SK-N-SH (cell line): ENCODE measurements at regions not wholly inside any gene's neighbourhood (a gene's known extent, or its start where the extent isn't known, plus 50 kb on each side); places are given as distances from the start of the nearest gene placed in this dataset.

Source experiments
- EP300 ChIP-seq, 2 experiments: IDR thresholded peaks; 2 replicates each; pipeline versions ENCODE4 v1.4.0 to v1.6.1; 2012; ENCODE audit warnings: borderline replicate concordance in 1 of 2, low read depth in 1 of 2, low read length in 1 of 2
- GABPA ChIP-seq: IDR thresholded peaks from 2 replicates; pipeline ENCODE4 v1.4.0; 2012; ENCODE audit warnings: low read depth, mild to moderate bottlenecking
- SIN3A ChIP-seq: IDR thresholded peaks from 2 replicates; pipeline ENCODE4 v1.6.1; 2012; ENCODE audit warnings: low read depth, mild to moderate bottlenecking, low read length, moderate library complexity, borderline replicate concordance
- TEAD4 ChIP-seq: IDR thresholded peaks from 2 replicates; pipeline ENCODE4 v1.4.0; 2012; ENCODE audit warnings: mild to moderate bottlenecking, borderline replicate concordance; ENCODE audit not compliant: insufficient read depth
- TF ChIP-seq, protein P1 (sequence below): fragments of 200-600 bp; sonication (generic); IDR thresholded peaks from 2 replicates; pipeline ENCODE4 v1.6.1; 2017; ENCODE audit warnings: antibody characterized with exemption, mild to moderate bottlenecking, moderate library complexity

DNA sequence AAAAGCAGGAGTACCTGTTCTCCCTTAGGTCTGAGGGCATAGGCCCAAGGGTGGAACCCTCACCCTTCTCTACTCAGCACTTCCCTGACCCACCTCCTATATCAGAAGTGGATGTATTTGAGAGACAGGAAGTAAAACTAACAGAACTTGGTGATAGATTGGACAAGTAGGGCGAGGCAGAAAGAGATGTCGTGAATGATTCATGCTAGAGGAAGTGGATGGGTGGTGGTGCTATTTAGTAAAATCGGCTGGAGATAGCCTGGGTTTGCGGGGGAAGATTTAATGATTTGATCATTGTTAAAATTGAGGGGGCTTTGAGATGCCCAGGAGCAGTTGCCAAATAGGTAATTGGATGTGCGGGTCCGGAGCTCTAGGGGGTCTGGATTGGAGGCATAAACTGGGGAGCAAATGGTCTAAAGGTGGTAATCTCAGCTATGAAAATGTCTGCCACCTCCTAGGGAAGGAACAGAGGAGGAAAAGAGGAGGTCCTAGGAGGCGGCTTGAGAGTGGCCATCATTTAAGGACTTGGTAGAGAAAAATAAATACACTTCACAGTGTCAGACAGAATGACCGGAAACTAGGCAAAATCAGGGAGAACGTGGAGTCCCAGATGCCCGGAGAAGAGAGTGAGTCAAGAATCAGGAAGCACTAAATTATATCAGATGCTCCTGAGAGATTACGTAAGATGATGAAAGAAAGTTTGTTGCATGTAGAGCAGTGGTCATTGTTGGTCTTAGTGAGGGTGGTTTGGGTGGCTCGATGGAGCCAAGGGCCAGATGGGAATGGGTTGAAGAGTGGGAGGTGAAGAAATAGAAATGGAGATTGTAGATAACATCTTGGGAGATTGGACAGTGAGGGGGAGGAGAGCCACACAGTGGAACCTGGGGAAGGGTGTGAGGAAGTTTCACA lies 142.0 kb downstream of the CEP57L1 start:
- TF ChIP-seq, protein P1, sequence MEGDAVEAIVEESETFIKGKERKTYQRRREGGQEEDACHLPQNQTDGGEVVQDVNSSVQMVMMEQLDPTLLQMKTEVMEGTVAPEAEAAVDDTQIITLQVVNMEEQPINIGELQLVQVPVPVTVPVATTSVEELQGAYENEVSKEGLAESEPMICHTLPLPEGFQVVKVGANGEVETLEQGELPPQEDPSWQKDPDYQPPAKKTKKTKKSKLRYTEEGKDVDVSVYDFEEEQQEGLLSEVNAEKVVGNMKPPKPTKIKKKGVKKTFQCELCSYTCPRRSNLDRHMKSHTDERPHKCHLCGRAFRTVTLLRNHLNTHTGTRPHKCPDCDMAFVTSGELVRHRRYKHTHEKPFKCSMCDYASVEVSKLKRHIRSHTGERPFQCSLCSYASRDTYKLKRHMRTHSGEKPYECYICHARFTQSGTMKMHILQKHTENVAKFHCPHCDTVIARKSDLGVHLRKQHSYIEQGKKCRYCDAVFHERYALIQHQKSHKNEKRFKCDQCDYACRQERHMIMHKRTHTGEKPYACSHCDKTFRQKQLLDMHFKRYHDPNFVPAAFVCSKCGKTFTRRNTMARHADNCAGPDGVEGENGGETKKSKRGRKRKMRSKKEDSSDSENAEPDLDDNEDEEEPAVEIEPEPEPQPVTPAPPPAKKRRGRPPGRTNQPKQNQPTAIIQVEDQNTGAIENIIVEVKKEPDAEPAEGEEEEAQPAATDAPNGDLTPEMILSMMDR: no peak
- no peak for TF ChIP-seq SIN3A
- no peak for TF ChIP-seq TEAD4
- no peak for TF ChIP-seq EP300 (IDR thresholded peaks at IDR 0.05; ENCODE audit: borderline replicate concordance in 1 of 2, low read depth in 1 of 2, low read length in 1 of 2)
- TF ChIP-seq GABPA: no peak
